Smooth muscle cell (in vitro differentiated cells): ENCODE measurements at regions not wholly inside any gene's neighbourhood (a gene's known extent, or its start where the extent isn't known, plus 50 kb on each side); places are given as distances from the start of the nearest gene placed in this dataset.

Experiments used
- DNase-seq: peaks from one replicate; lab custom pipeline; 2025; ENCODE audit not compliant: unreplicated experiment; lab: John Stamatoyannopoulos, UW
- H2AFZ ChIP-seq: fragments of 200-600 bp; sonication (generic); 2 replicates; pipeline ENCODE4 v1.6.0; 2016; ENCODE audit warnings: antibody characterized with exemption, low read depth, mild to moderate bottlenecking
- H3F3A ChIP-seq: fragments of 200-600 bp; sonication (generic); 2 replicates; pipeline ENCODE4 v1.6.0; 2017; ENCODE audit warnings: antibody characterized with exemption, low read depth
- H3K27ac ChIP-seq: fragments of 200-600 bp; sonication (generic); 2 replicates; pipeline ENCODE4 v1.5.1; 2016; ENCODE audit warnings: low read depth, mild to moderate bottlenecking
- H3K27me3 ChIP-seq: fragments of 200-600 bp; sonication (generic); 2 replicates; pipeline ENCODE4 v1.6.1; 2016; ENCODE audit warnings: low read depth, mild to moderate bottlenecking
- H3K36me3 ChIP-seq: fragments of 200-600 bp; sonication (generic); 2 replicates; pipeline ENCODE4 v1.5.1; 2016; ENCODE audit warnings: low read depth
- H3K4me1 ChIP-seq: fragments of 200-600 bp; sonication (generic); 2 replicates; pipeline ENCODE4 v1.5.1; 2016; ENCODE audit warnings: low read depth
- H3K4me2 ChIP-seq: fragments of 200-600 bp; sonication (generic); 2 replicates; pipeline ENCODE4 v1.6.0; 2016; ENCODE audit warnings: mild to moderate bottlenecking
- H3K4me3 ChIP-seq: fragments of 200-600 bp; sonication (generic); 2 replicates; pipeline ENCODE4 v1.5.1; 2016; ENCODE audit warnings: mild to moderate bottlenecking
- H3K79me2 ChIP-seq: fragments of 200-600 bp; sonication (generic); 2 replicates; pipeline ENCODE4 v1.6.0; 2016; ENCODE audit warnings: low read depth, mild to moderate bottlenecking
- H3K9ac ChIP-seq: fragments of 200-600 bp; sonication (generic); 2 replicates; pipeline ENCODE4 v1.6.0; 2016; ENCODE audit warnings: low read depth
- H3K9me3 ChIP-seq: fragments of 200-600 bp; sonication (generic); replicated peaks from 2 replicates; pipeline ENCODE4 v1.5.1; 2016; ENCODE audit warnings: low read depth
- H4K20me1 ChIP-seq: fragments of 200-600 bp; sonication (generic); 2 replicates; pipeline ENCODE4 v1.6.0; 2016; ENCODE audit warnings: low read depth
- WGBS: methylation state at CpG from one replicate; pipeline ENCODE4 v1.1.7; 2016; ENCODE audit warnings: low lambda C conversion rate; 5-methylcytosine and 5-hydroxymethylcytosine counted together
- TF ChIP-seq, protein P1 (sequence below): fragments of 200-600 bp; sonication (generic); IDR thresholded peaks from 2 replicates; pipeline ENCODE4 v1.5.1; 2017; ENCODE audit warnings: borderline replicate concordance, mild to moderate bottlenecking, antibody characterized with exemption; ENCODE audit not compliant: insufficient read depth, poor library complexity, severe bottlenecking

DNA sequence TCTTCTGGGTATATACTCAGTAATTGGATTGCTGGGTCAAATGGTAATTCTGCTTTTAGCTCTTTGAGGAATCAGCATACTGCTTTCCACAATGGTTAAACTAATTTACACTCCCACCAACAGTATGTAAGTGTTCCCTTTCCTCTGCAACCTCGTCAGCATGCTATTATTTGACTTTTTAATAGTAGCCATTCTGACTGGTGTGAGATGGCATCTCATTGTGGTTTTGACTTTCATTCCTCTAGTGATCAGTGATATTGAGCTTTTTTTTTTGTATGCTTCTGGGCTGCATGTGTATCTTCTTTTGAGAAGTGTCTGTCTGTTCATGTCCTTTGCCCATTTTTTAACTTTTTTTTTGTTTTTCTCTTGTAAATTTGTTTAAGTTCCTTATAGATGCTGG lies 279.4 kb downstream of the PTGER3 start:
- H3K9me3 ChIP-seq: no peaks in the 10 kb centered on the region
- no peaks in the 10 kb centered on the region for H3K36me3 ChIP-seq
- no peak for DNase-seq
- no peak overlapping the region for H2AFZ ChIP-seq
- no peak overlapping the region for H3K9ac ChIP-seq
- no peaks in the 10 kb centered on the region for H3K27me3 ChIP-seq
- whole genome bisulfite sequencing: 77% methylated on average over 1 of the region's 1 CpG
- H3K4me1 ChIP-seq: no peaks in the 10 kb centered on the region
- H3K79me2 ChIP-seq: no peaks in the 10 kb centered on the region
- H3K27ac ChIP-seq: no peak overlapping the region
- H3F3A ChIP-seq: no peaks in the 10 kb centered on the region
- no peak overlapping the region for H3K4me2 ChIP-seq
- no peak overlapping the region for H3K4me3 ChIP-seq
- TF ChIP-seq, protein P1, sequence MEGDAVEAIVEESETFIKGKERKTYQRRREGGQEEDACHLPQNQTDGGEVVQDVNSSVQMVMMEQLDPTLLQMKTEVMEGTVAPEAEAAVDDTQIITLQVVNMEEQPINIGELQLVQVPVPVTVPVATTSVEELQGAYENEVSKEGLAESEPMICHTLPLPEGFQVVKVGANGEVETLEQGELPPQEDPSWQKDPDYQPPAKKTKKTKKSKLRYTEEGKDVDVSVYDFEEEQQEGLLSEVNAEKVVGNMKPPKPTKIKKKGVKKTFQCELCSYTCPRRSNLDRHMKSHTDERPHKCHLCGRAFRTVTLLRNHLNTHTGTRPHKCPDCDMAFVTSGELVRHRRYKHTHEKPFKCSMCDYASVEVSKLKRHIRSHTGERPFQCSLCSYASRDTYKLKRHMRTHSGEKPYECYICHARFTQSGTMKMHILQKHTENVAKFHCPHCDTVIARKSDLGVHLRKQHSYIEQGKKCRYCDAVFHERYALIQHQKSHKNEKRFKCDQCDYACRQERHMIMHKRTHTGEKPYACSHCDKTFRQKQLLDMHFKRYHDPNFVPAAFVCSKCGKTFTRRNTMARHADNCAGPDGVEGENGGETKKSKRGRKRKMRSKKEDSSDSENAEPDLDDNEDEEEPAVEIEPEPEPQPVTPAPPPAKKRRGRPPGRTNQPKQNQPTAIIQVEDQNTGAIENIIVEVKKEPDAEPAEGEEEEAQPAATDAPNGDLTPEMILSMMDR: no peak
- H4K20me1 ChIP-seq: no peaks in the 10 kb centered on the region

- DNase-seq: no peak
- Histone ChIP-seq H3K27me3 (no peaks in the 10 kb centered on the region), H3K4me3 (no peak overlapping the region), H3F3A (no peaks in the 10 kb centered on the region), H3K36me3 (no peaks in the 10 kb centered on the region), H3K4me2 (no peak overlapping the region), H2AFZ (no peak overlapping the region), H3K9ac (no peak overlapping the region), H3K4me1 (no peaks in the 10 kb centered on the region), H3K9me3 (no peaks in the 10 kb centered on the region), H3K27ac (no peak overlapping the region), H3K79me2 (no peaks in the 10 kb centered on the region), H4K20me1 (no peaks in the 10 kb centered on the region)
- WGBS: 89% methylated on average over 2 of the region's 2 CpGs
- TF ChIP-seq, protein P1: no peak
Observed at GRCh38 chr1:70778056-70778762, 269.4 kb downstream of the PTGER3 start.

DNA sequence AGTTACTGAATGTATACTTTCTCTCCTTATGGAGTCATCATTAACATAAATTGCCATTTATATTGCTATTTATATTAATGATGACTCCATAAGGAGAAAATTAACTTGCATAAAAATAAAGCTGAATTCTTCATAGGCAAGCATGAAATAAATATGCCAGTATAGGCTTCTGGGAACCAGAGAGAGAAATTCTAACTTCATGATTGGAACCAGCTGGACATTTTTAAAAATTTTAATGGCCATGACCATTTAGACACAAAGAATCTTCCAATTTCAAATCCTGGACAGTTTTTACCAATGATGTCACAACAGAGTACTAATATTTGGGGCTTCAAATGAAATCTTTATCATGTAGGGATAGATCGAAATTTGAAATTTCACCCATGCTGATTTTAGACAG lies 268.7 kb downstream of the PTGER3 start:
- H3K27me3 ChIP-seq: no peaks in the 10 kb centered on the region
- H3K27ac ChIP-seq: no peak overlapping the region
- no peak overlapping the region for H3K4me2 ChIP-seq
- no peaks in the 10 kb centered on the region for H3K36me3 ChIP-seq
- H3K9me3 ChIP-seq: no peaks in the 10 kb centered on the region
- no peak overlapping the region for H3K4me3 ChIP-seq
- no peaks in the 10 kb centered on the region for H3F3A ChIP-seq
- H3K9ac ChIP-seq: no peak overlapping the region
- H3K79me2 ChIP-seq: no peaks in the 10 kb centered on the region
- no peaks in the 10 kb centered on the region for H4K20me1 ChIP-seq
- WGBS: 85% methylated on average over 1 of the region's 1 CpG
- no peak for DNase-seq
- no peaks in the 10 kb centered on the region for H3K4me1 ChIP-seq
- no peak overlapping the region for H2AFZ ChIP-seq
- TF ChIP-seq, protein P1: no peak

DNA sequence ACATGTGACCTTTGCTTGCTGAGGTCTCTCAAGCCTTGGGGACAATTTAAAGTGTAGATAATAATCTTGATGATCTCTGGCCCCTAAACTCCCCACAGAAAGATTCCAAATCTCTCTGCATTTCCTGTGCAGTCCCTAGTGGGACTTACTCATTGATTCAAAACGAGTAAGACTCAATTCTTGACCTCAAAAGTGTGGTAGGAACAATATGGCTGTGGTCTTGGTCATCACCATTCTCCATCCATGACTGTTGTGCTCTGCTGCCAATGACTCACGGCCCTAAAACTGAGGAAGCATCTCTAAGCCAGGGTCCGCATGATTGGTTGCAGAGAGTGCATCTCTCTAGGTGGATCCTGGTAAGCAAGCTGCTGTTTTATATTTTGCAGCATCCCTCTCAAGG lies 268.0 kb downstream of the PTGER3 start:
- no peak overlapping the region for H3K9ac ChIP-seq
- H3F3A ChIP-seq: no peaks in the 10 kb centered on the region
- H3K4me1 ChIP-seq: no peaks in the 10 kb centered on the region
- no peak for DNase-seq
- 77% methylated on average over 3 of the region's 3 CpGs for WGBS
- H2AFZ ChIP-seq: no peak overlapping the region
- H3K27ac ChIP-seq: no peak overlapping the region
- no peaks in the 10 kb centered on the region for H3K9me3 ChIP-seq
- H4K20me1 ChIP-seq: no peaks in the 10 kb centered on the region
- no peak overlapping the region for H3K4me3 ChIP-seq
- no peaks in the 10 kb centered on the region for H3K79me2 ChIP-seq
- H3K27me3 ChIP-seq: no peaks in the 10 kb centered on the region
- no peak overlapping the region for H3K4me2 ChIP-seq
- H3K36me3 ChIP-seq: no peaks in the 10 kb centered on the region
- TF ChIP-seq, protein P1: no peak
